Stomach (tissue), 8 donors: ENCODE measurements at regions not wholly inside any gene's neighbourhood (a gene's known extent, or its start where the extent isn't known, plus 50 kb on each side); places are given as distances from the start of the nearest gene placed in this dataset.

Source experiments
- DNase-seq, 2 donors: peaks; one replicate each; pipeline versions ENCODE4 v3.0.0 to v3.0.0-alpha.2; 2013 to 2019
- H3K27ac ChIP-seq, 5 donors: fragments of 200-600 bp in 4 of 5; sonication (generic) in 4 of 5; one replicate each; pipeline ENCODE4 v1.5.1; 2013 to 2019; ENCODE audit warnings: mild to moderate bottlenecking in 1 of 5, moderate library complexity in 1 of 5
- H3K27me3 ChIP-seq, 3 donors: fragments of 200-600 bp; sonication (generic); one replicate each; pipeline ENCODE4 v1.5.1; 2017 to 2019; ENCODE audit warnings: mixed run types in 1 of 3
- H3K36me3 ChIP-seq, 4 donors: fragments of 200-600 bp; sonication (generic); 1 replicate in 3 of 4; 2 replicates in 1 of 4; pipeline ENCODE4 v1.5.1; 2016 to 2019
- H3K4me1 ChIP-seq, 4 donors: fragments of 200-600 bp; sonication (generic); one replicate each; pipeline ENCODE4 v1.5.1; 2016 to 2019
- H3K4me3 ChIP-seq, 4 donors: fragments of 200-600 bp; sonication (generic) in 3 of 4; one replicate each; pipeline ENCODE4 v1.5.1; 2016 to 2019; ENCODE audit warnings: mild to moderate bottlenecking in 1 of 4
- H3K9me3 ChIP-seq, 4 donors: fragments of 200-600 bp; sonication (generic); one replicate each; pipeline ENCODE4 v1.5.1; 2016 to 2019
- EP300 ChIP-seq: sonication (generic); formaldehyde crosslinking; IDR thresholded peaks from one replicate; pipeline ENCODE4 v1.6.1; 2017; ENCODE audit warnings: antibody characterized with exemption
- POLR2A ChIP-seq, 4 donors: fragments of 450-650 bp; IDR thresholded peaks; one replicate each; pipeline ENCODE4 v1.6.1; 2016; ENCODE audit warnings: antibody characterized with exemption in 4 of 4, control low read depth in 2 of 4, mild to moderate bottlenecking in 1 of 4, moderate library complexity in 1 of 4
- POLR2AphosphoS5 ChIP-seq, 3 donors: sonication (generic); formaldehyde crosslinking; IDR thresholded peaks; one replicate each; pipeline ENCODE4 v1.6.1; 2016; ENCODE audit warnings: antibody characterized with exemption in 3 of 3
- WGBS, 5 donors: extraction: QIAGEN DNeasy Blood & Tissue Kit in 3 of 5; methylation state at CpG; one replicate each; pipeline versions ENCODE4 v1.1.5 to v1.1.7; 2013 to 2018; 5-methylcytosine and 5-hydroxymethylcytosine counted together
- intact Hi-C: fragments of 100-400 bp; cut with DNase I; formaldehyde crosslinking; loops from one replicate; pipeline ENCODE4 v1.15.1; 2023; ENCODE audit warnings: low total_unique reads
- TF ChIP-seq, protein P1 (sequence below), 7 experiments: fragments of 450-650 bp in 4 of 7; fragments of 200-600 bp in 3 of 7; sonication (generic) in 3 of 7; IDR thresholded peaks; one replicate each; pipeline ENCODE4 v1.5.1; 2016 to 2019; ENCODE audit warnings: antibody characterized with exemption in 7 of 7, control low read depth in 2 of 7, mild to moderate bottlenecking in 1 of 7
- donor health status: healthy with polysubstance abuse.
- donor health status: Bipolar disorder and iron deficiency.
- donor health status: healthy.

DNA sequence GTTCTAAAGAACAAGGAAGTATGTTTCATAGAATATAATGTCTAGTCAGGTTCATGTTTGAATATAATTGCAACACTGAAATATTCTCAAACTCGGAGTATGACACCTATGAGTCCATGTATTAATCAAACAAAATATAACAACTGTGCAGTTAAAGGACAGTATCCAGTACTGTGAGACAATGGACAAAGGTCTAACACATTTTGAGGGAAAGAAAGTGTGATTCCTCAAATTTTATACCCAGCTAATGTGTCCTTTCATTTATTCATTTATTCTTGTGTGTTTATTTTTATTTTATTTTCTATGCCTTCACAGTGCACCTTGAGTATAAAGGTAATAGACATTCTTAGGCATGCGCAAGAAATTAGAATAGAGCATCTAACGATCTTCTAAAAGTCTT is 401.0 kb upstream of the ZFHX3 start:
- Histone ChIP-seq H3K9me3 (peaks cover 0 to 40% (median 22%) of the 10 kb centered on the region in 4 donors), H3K27ac (no peak overlapping the region), H3K36me3 (no peaks in the 10 kb centered on the region), H3K4me1 (no peaks in the 10 kb centered on the region), H3K4me3 (no peak overlapping the region), H3K27me3 (no peaks in the 10 kb centered on the region)
- TF ChIP-seq POLR2A (IDR thresholded peaks at IDR 0.05) = no peak
- TF ChIP-seq, protein P1, sequence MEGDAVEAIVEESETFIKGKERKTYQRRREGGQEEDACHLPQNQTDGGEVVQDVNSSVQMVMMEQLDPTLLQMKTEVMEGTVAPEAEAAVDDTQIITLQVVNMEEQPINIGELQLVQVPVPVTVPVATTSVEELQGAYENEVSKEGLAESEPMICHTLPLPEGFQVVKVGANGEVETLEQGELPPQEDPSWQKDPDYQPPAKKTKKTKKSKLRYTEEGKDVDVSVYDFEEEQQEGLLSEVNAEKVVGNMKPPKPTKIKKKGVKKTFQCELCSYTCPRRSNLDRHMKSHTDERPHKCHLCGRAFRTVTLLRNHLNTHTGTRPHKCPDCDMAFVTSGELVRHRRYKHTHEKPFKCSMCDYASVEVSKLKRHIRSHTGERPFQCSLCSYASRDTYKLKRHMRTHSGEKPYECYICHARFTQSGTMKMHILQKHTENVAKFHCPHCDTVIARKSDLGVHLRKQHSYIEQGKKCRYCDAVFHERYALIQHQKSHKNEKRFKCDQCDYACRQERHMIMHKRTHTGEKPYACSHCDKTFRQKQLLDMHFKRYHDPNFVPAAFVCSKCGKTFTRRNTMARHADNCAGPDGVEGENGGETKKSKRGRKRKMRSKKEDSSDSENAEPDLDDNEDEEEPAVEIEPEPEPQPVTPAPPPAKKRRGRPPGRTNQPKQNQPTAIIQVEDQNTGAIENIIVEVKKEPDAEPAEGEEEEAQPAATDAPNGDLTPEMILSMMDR (IDR thresholded peaks at IDR 0.05) = no peak
- no peak for TF ChIP-seq POLR2AphosphoS5 (IDR thresholded peaks at IDR 0.05)
- TF ChIP-seq EP300 = no peak
- intact Hi-C loops = no loop called here
- 81 to 94% (median 93%) methylated on average over 3 of the region's 3 CpGs for WGBS, 5 donors
- no peak for DNase-seq

DNA sequence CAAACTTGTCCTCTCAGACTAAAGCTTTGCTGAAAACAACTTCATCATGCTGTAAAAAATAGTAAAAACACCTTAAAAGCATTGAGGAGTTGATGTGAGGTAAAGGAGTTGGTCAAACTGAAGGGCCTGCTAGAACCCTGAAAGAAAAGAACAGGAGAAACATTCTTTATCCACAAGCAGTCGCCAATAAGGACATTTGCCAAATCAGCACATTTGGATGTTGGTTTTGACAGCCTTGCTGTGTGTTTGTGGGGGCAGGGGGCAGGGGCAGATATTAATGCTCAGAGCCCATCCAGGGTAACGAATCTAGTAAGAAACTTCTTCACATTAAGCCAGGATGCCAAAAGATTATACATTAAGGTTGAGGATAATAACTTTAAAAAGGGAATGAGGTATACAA is 399.9 kb upstream of the ZFHX3 start:
- peaks cover 0 to 40% (median 22%) of the 10 kb centered on the region in 4 donors for H3K9me3 ChIP-seq
- no peaks in the 10 kb centered on the region for H3K4me1 ChIP-seq
- 72 to 85% (median 79%) methylated on average over 2 of the region's 2 CpGs for WGBS, 5 donors
- H3K27me3 ChIP-seq = no peaks in the 10 kb centered on the region
- TF ChIP-seq EP300 (no peak), POLR2A (IDR thresholded peaks at IDR 0.05) (no peak), POLR2AphosphoS5 (IDR thresholded peaks at IDR 0.05) (no peak)
- TF ChIP-seq, protein P1 (IDR thresholded peaks at IDR 0.05) = no peak
- H3K4me3 ChIP-seq = no peak overlapping the region
- no peaks in the 10 kb centered on the region for H3K36me3 ChIP-seq
- no peak overlapping the region for H3K27ac ChIP-seq
- intact Hi-C loops = no loop called here
- DNase-seq = no peak

DNA sequence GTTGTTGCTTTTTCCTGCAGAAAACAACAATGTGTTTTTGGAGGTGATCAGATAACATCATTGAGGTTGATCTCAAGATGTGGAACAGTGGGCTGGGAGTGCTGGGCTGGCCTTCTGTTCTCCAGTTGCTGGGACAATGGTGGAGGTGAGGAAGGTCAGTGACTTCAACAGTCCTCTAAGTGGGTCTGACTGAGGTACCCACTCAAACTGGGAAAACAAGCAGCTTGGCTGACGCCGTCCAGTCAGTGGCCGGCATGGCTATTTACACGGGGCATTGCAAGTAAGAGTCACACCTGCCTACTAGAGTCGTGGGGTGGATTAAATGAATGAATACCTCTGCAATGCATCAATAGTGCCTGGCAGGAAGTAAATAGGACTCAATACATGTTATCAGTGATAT is 386.7 kb upstream of the ZFHX3 start:
- intact Hi-C loops = no loop called here
- WGBS, 5 donors = 55 to 72% (median 63%) methylated on average over 5 of the region's 5 CpGs
- Histone ChIP-seq H3K36me3 (no peaks in the 10 kb centered on the region), H3K4me3 (no peak overlapping the region), H3K4me1 (no peaks in the 10 kb centered on the region), H3K27ac (no peak overlapping the region), H3K9me3 (no peaks in the 10 kb centered on the region), H3K27me3 (no peaks in the 10 kb centered on the region)
- no peak for DNase-seq
- TF ChIP-seq POLR2A (IDR thresholded peaks at IDR 0.05) = no peak
- no peak for TF ChIP-seq EP300
- TF ChIP-seq, protein P1 (IDR thresholded peaks at IDR 0.05) = no peak
- TF ChIP-seq POLR2AphosphoS5 (IDR thresholded peaks at IDR 0.05) = no peak

DNA sequence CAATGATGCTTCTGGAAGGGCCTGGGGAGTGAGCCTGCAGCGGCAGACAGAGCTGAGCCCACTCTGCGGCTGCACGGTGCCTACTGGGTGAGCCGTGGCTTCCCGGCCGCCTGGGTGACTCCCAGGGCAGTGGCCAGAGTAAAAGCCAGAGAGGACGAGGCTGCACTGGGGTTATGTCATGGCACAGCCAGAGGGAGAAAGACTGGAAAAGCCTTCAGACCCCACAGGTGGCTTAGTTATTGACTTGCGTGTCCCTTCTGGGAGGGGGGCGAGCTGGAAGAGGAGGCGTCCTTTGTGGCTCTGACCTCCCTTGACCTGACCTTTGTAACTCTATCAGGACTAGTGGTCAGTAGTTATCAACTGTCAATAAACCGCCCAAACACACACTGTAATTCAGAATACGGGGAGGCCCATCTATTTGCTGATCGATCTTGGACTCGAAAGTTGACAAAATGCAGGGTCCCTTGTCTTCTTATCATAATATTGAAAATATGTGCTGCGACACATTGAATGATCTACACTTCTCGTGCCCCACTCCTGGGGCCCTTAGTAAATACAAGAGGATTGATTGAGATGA is 385.9 kb upstream of the ZFHX3 start:
- H3K36me3 ChIP-seq = no peaks in the 10 kb centered on the region
- no peak for DNase-seq
- no peaks in the 10 kb centered on the region for H3K9me3 ChIP-seq
- no peak for TF ChIP-seq POLR2A (IDR thresholded peaks at IDR 0.05)
- TF ChIP-seq, protein P1 (IDR thresholded peaks at IDR 0.05) = no peak
- TF ChIP-seq EP300 = no peak
- TF ChIP-seq POLR2AphosphoS5 (IDR thresholded peaks at IDR 0.05) = no peak
- H3K27me3 ChIP-seq = no peaks in the 10 kb centered on the region
- H3K4me3 ChIP-seq = no peak overlapping the region
- H3K27ac ChIP-seq = no peak overlapping the region
- intact Hi-C loops = no loop called here
- no peaks in the 10 kb centered on the region for H3K4me1 ChIP-seq
- 36 to 62% (median 39%) methylated on average over 8 to 16 of the region's 16 CpGs for WGBS, 5 donors
